ENCODE measurements at regions not wholly inside any gene's neighbourhood (a gene's known extent, or its start where the extent isn't known, plus 50 kb on each side); places are given as distances from the start of the nearest gene placed in this dataset.

DNA sequence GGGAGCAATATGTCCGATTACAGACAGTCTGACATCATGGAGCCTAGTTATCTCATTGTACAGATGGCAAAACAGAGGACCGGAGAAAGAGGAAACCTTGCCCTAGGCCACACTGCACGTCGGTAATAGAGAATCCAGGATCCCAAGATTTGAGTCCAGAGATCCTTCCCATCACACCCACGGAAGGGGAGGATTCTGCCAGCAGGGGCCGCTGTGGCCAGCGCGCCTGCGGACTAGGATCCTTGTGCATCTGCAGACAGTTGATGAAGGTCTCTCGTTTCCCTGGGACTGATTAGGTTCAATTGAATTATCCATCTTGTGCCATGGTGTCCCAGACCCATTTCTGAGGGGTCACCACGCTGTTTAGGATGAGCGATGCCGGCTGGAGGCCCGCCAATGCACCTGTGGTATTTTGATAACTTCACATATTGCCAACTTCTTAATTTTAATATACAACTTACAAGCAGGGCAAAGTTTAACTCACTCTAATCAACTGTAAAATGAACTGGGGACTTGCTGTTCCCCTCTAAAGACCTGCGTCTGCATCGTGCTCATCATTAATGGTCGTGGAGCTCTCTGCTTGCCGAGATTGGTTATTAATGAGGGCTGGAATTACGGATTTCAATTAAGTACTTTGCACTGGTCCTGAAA lies 592.7 kb upstream of the BRINP1 start:
- Histone ChIP-seq H3K4me3 (ENCODE audit: low read length) (no peak overlapping the region), H3K27ac (ENCODE audit: low read length) (no peak overlapping the region), H4K20me1 (ENCODE audit: insufficient read depth, low read length) (no peaks in the 10 kb centered on the region), H3K36me3 (replicated peaks; ENCODE audit: low read depth, low read length) (no peaks in the 10 kb centered on the region), H3K4me2 (ENCODE audit: low read length) (no peak overlapping the region), H3K9ac (ENCODE audit: low read length) (no peak overlapping the region), H2AFZ (ENCODE audit: low read depth, low read length) (no peak overlapping the region), H3K27me3 (ENCODE audit: low read depth, low read length) (peaks cover 5% of the 10 kb centered on the region; the same call in 1 of the 2 replicates), H3K9me3 (ENCODE audit: insufficient read depth, low read length) (no peaks in the 10 kb centered on the region), H3K79me2 (ENCODE audit: low read length) (no peaks in the 10 kb centered on the region), H3K4me1 (ENCODE audit: low read length) (no peaks in the 10 kb centered on the region)
- no peak for TF ChIP-seq EZH2phosphoT487 (IDR thresholded peaks at IDR 0.05; ENCODE audit: low read depth)
- TF ChIP-seq, protein P1, sequence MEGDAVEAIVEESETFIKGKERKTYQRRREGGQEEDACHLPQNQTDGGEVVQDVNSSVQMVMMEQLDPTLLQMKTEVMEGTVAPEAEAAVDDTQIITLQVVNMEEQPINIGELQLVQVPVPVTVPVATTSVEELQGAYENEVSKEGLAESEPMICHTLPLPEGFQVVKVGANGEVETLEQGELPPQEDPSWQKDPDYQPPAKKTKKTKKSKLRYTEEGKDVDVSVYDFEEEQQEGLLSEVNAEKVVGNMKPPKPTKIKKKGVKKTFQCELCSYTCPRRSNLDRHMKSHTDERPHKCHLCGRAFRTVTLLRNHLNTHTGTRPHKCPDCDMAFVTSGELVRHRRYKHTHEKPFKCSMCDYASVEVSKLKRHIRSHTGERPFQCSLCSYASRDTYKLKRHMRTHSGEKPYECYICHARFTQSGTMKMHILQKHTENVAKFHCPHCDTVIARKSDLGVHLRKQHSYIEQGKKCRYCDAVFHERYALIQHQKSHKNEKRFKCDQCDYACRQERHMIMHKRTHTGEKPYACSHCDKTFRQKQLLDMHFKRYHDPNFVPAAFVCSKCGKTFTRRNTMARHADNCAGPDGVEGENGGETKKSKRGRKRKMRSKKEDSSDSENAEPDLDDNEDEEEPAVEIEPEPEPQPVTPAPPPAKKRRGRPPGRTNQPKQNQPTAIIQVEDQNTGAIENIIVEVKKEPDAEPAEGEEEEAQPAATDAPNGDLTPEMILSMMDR (IDR thresholded peaks at IDR 0.05; ENCODE audit: low read depth, low read length): peak; percentile 37

DNA sequence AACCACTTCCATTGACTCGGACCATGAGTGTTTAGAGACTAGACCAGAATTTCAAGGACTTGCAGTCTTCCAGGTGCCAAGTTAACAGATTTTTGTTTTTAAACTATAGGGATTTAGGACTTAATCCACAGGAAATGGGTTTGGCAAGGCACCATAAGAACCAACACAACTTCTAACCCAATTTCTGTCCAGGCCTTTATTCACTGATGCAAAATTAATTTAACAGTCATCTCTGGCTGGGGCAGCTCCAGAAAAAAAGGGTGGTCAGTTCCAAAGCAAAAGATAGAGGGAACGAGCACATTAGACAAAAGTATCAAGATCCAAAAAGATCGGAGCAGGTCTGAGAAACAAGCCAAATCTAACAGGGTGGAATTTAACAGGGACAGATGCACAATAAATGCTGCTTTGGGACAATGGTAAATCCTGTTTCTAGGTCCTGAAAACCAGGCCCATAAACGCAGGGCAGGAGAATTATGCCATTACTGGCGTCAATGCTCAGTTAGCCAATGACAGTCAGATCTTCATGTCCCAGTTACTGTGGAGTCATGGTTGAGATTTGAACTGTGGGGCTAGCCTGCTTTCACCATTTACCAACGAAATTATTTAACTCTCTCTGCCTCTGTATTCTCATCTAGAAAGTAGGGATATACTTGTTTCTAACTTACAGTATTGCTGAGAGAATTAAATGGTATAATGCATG lies 590.8 kb upstream of the BRINP1 start:
- no peak overlapping the region for H3K9ac ChIP-seq (ENCODE audit: low read length)
- TF ChIP-seq, protein P1 (IDR thresholded peaks at IDR 0.05; ENCODE audit: low read depth, low read length): no peak
- no peak for TF ChIP-seq EZH2phosphoT487 (IDR thresholded peaks at IDR 0.05; ENCODE audit: low read depth)
- no peak overlapping the region for H2AFZ ChIP-seq (ENCODE audit: low read depth, low read length)
- H3K79me2 ChIP-seq (ENCODE audit: low read length): no peaks in the 10 kb centered on the region
- H3K9me3 ChIP-seq (ENCODE audit: insufficient read depth, low read length): no peaks in the 10 kb centered on the region
- no peaks in the 10 kb centered on the region for H3K4me1 ChIP-seq (ENCODE audit: low read length)
- no peaks in the 10 kb centered on the region for H4K20me1 ChIP-seq (ENCODE audit: insufficient read depth, low read length)
- H3K4me3 ChIP-seq (ENCODE audit: low read length): no peak overlapping the region
- peaks cover 9% of the 10 kb centered on the region for H3K27me3 ChIP-seq (ENCODE audit: low read depth, low read length)
- no peak overlapping the region for H3K4me2 ChIP-seq (ENCODE audit: low read length)
- H3K36me3 ChIP-seq (replicated peaks; ENCODE audit: low read depth, low read length): no peaks in the 10 kb centered on the region
- H3K27ac ChIP-seq (ENCODE audit: low read length): no peak overlapping the region

DNA sequence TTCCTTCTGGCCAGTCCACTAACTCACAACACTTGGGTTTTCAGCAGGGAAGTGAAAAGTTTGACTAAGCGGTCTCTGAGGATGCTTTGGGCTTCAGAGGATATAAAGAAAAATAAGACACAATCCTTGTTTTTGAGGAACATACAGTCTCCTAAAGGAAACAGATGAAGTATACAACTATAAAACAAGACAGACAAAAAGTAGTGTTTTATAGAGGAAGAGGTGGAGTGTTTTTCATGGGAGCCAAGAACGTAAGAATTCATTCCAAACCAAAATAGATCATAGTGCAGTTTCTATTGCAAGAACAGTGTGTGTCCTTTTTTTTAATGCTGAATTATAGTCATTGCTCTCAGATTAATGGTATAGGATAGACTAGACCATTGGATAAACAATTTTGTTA lies 586.9 kb upstream of the BRINP1 start:
- H4K20me1 ChIP-seq (ENCODE audit: insufficient read depth, low read length): no peaks in the 10 kb centered on the region
- H2AFZ ChIP-seq (ENCODE audit: low read depth, low read length): no peak overlapping the region
- H3K27me3 ChIP-seq (ENCODE audit: low read depth, low read length): peaks cover 24% of the 10 kb centered on the region
- no peak overlapping the region for H3K27ac ChIP-seq (ENCODE audit: low read length)
- no peaks in the 10 kb centered on the region for H3K36me3 ChIP-seq (replicated peaks; ENCODE audit: low read depth, low read length)
- no peak overlapping the region for H3K9ac ChIP-seq (ENCODE audit: low read length)
- no peak overlapping the region for H3K4me3 ChIP-seq (ENCODE audit: low read length)
- no peak overlapping the region for H3K4me2 ChIP-seq (ENCODE audit: low read length)
- no peaks in the 10 kb centered on the region for H3K9me3 ChIP-seq (ENCODE audit: insufficient read depth, low read length)
- H3K79me2 ChIP-seq (ENCODE audit: low read length): no peaks in the 10 kb centered on the region
- TF ChIP-seq, protein P1 (IDR thresholded peaks at IDR 0.05; ENCODE audit: low read depth, low read length): no peak
- no peak for TF ChIP-seq EZH2phosphoT487 (IDR thresholded peaks at IDR 0.05; ENCODE audit: low read depth)
- no peaks in the 10 kb centered on the region for H3K4me1 ChIP-seq (ENCODE audit: low read length)

DNA sequence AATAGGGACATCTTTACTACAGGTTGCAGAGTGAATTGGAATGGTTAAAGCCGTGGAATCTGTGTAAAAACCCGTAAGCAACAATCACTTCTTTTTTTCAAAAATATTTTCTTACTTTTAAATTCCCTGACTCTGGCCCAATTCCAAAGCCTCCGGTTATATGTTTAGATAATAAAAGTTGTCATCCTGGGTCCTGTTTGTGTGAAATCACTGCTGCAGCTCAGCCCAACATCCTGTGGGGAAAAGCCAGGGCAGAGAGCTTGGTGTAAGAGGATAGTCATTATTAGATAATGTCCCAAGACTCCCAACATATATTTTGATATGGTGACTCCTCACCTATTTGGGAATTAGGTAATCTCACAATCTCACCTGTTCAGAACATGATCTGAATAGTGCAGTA lies 586.0 kb upstream of the BRINP1 start:
- Histone ChIP-seq H3K27ac (ENCODE audit: low read length) (no peak overlapping the region), H3K79me2 (ENCODE audit: low read length) (no peaks in the 10 kb centered on the region), H3K27me3 (ENCODE audit: low read depth, low read length) (peaks cover 24% of the 10 kb centered on the region), H3K9me3 (ENCODE audit: insufficient read depth, low read length) (no peaks in the 10 kb centered on the region), H3K4me3 (ENCODE audit: low read length) (no peak overlapping the region), H3K36me3 (replicated peaks; ENCODE audit: low read depth, low read length) (no peaks in the 10 kb centered on the region), H3K4me2 (ENCODE audit: low read length) (no peak overlapping the region), H3K4me1 (ENCODE audit: low read length) (no peaks in the 10 kb centered on the region), H3K9ac (ENCODE audit: low read length) (no peak overlapping the region), H4K20me1 (ENCODE audit: insufficient read depth, low read length) (no peaks in the 10 kb centered on the region), H2AFZ (ENCODE audit: low read depth, low read length) (no peak overlapping the region)
- TF ChIP-seq, protein P1 (IDR thresholded peaks at IDR 0.05; ENCODE audit: low read depth, low read length): no peak
- TF ChIP-seq EZH2phosphoT487 (IDR thresholded peaks at IDR 0.05; ENCODE audit: low read depth): no peak

All from OCI-LY3 (cell line).